OCI-LY1 (cell line): ENCODE measurements at regions not wholly inside any gene's neighbourhood (a gene's known extent, or its start where the extent isn't known, plus 50 kb on each side); places are given as distances from the start of the nearest gene placed in this dataset.

ENCODE experiments used
- CTCF ChIP-seq: fragments of 200-600 bp; sonication (generic), shearing (Covaris generic); IDR thresholded peaks from 2 replicates; pipeline ENCODE4 v1.5.1; 2017; ENCODE audit warnings: mild to moderate bottlenecking, antibody characterized with exemption, low read length, moderate library complexity, mixed read lengths
- EZH2 ChIP-seq: fragments of 200-600 bp; sonication (generic), shearing (Covaris generic); IDR thresholded peaks from 2 replicates; pipeline ENCODE4 v1.8.0; 2017; ENCODE audit warnings: borderline replicate concordance, mixed run types, mild to moderate bottlenecking, antibody characterized with exemption, low read length, moderate library complexity, mixed read lengths

GRCh38 chr18:51260118-51260517, 62.6 kb upstream of the MEX3C start:
- TF ChIP-seq CTCF = no peak
- no peak for TF ChIP-seq EZH2
